HEK293 (cell line): ENCODE measurements at regions not wholly inside any gene's neighbourhood (a gene's known extent, or its start where the extent isn't known, plus 50 kb on each side); places are given as distances from the start of the nearest gene placed in this dataset.

ENCODE experiments used
- GLI2 ChIP-seq: fragments of 450-650 bp; formaldehyde crosslinking; IDR thresholded peaks from 2 replicates; pipeline ENCODE4; 2017; ENCODE audit warnings: missing biosample characterization, missing genetic modification characterization, low read depth, borderline replicate concordance
- KLF9 ChIP-seq: fragments of 450-650 bp; formaldehyde crosslinking; IDR thresholded peaks from 2 replicates; pipeline ENCODE4 v1.5.1; 2016; ENCODE audit warnings: missing biosample characterization, missing genetic modification characterization, low read depth
- MYNN ChIP-seq: fragments of 450-650 bp; formaldehyde crosslinking; IDR thresholded peaks from 2 replicates; pipeline ENCODE4 v1.5.1; 2016; ENCODE audit warnings: missing biosample characterization, missing genetic modification characterization, borderline replicate concordance
- MZF1 ChIP-seq: fragments of 450-650 bp; formaldehyde crosslinking; IDR thresholded peaks from 2 replicates; pipeline ENCODE4 v1.5.1; 2017; ENCODE audit warnings: missing biosample characterization, missing genetic modification characterization, borderline replicate concordance
- PRDM1 ChIP-seq: fragments of 450-650 bp; formaldehyde crosslinking; IDR thresholded peaks from 2 replicates; pipeline ENCODE4; 2016; ENCODE audit warnings: missing biosample characterization, missing genetic modification characterization
- SCRT1 ChIP-seq: fragments of 450-650 bp; formaldehyde crosslinking; IDR thresholded peaks from 2 replicates; pipeline ENCODE4 v1.5.1; 2016; ENCODE audit warnings: missing biosample characterization, missing genetic modification characterization, borderline replicate concordance
- YY1 ChIP-seq: fragments of 450-650 bp; formaldehyde crosslinking; IDR thresholded peaks from 2 replicates; pipeline ENCODE4 v1.5.1; 2018; ENCODE audit warnings: missing biosample characterization, missing genetic modification characterization
- ZBTB20 ChIP-seq: fragments of 450-650 bp; formaldehyde crosslinking; IDR thresholded peaks from 2 replicates; pipeline ENCODE4 v1.5.1; 2016; ENCODE audit warnings: missing biosample characterization, missing genetic modification characterization
- ZNF19 ChIP-seq: fragments of 450-650 bp; formaldehyde crosslinking; IDR thresholded peaks from 2 replicates; pipeline ENCODE4; 2016; ENCODE audit warnings: missing biosample characterization, missing genetic modification characterization, low read depth
- ZNF521 ChIP-seq: fragments of 450-650 bp; formaldehyde crosslinking; IDR thresholded peaks from 2 replicates; pipeline ENCODE4 v1.5.1; 2017; ENCODE audit warnings: missing biosample characterization, mild to moderate bottlenecking, missing genetic modification characterization
- ZNF664 ChIP-seq: fragments of 450-650 bp; formaldehyde crosslinking; IDR thresholded peaks from 2 replicates; pipeline ENCODE4 v1.5.1; 2016; ENCODE audit warnings: missing biosample characterization, missing genetic modification characterization
- TF ChIP-seq, protein P1 (sequence below): fragments of 450-650 bp; formaldehyde crosslinking; IDR thresholded peaks from 2 replicates; pipeline ENCODE4 v1.5.1; 2016; ENCODE audit warnings: missing biosample characterization, missing genetic modification characterization
- TF ChIP-seq, protein P2 (sequence below): fragments of 450-650 bp; formaldehyde crosslinking; conservative IDR thresholded peaks from 2 replicates; pipeline ENCODE4 v1.5.1; 2016; ENCODE audit warnings: low read depth, missing biosample characterization, missing genetic modification characterization
- TF ChIP-seq, protein P3 (sequence below): fragments of 450-650 bp; formaldehyde crosslinking; IDR thresholded peaks from 2 replicates; pipeline ENCODE4 v1.5.1; 2016; ENCODE audit warnings: missing biosample characterization, missing genetic modification characterization

DNA sequence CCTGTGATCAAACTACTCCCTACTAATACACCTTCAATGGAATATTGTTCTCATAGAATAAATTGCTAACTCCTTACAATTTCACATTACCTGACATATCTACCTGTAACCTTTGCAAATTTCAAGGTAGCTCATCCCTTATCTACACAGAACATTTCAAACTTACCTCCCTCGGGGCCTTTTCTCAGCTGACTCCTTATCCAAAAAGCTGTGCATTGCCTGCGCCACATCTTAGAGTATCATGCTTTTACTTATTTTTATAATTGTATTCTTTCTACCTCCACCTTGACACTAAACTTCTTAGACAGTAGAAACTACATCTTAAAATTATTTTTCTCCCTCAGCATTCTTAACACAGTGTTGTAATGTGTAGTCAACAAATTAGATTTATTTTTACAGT lies 198.5 kb downstream of the FBXO8 start:
- no peak for TF ChIP-seq YY1
- TF ChIP-seq ZBTB20 (tag by site-specific recombination), result no peak
- no peak for TF ChIP-seq MYNN (tag by site-specific recombination)
- TF ChIP-seq, protein P1, sequence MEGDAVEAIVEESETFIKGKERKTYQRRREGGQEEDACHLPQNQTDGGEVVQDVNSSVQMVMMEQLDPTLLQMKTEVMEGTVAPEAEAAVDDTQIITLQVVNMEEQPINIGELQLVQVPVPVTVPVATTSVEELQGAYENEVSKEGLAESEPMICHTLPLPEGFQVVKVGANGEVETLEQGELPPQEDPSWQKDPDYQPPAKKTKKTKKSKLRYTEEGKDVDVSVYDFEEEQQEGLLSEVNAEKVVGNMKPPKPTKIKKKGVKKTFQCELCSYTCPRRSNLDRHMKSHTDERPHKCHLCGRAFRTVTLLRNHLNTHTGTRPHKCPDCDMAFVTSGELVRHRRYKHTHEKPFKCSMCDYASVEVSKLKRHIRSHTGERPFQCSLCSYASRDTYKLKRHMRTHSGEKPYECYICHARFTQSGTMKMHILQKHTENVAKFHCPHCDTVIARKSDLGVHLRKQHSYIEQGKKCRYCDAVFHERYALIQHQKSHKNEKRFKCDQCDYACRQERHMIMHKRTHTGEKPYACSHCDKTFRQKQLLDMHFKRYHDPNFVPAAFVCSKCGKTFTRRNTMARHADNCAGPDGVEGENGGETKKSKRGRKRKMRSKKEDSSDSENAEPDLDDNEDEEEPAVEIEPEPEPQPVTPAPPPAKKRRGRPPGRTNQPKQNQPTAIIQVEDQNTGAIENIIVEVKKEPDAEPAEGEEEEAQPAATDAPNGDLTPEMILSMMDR (tag by site-specific recombination), result no peak
- no peak for TF ChIP-seq ZNF664 (tag by site-specific recombination)
- TF ChIP-seq ZNF521, result no peak
- no peak for TF ChIP-seq GLI2 (tag by site-specific recombination)
- TF ChIP-seq MZF1 (tag by site-specific recombination), result no peak
- TF ChIP-seq, protein P2, sequence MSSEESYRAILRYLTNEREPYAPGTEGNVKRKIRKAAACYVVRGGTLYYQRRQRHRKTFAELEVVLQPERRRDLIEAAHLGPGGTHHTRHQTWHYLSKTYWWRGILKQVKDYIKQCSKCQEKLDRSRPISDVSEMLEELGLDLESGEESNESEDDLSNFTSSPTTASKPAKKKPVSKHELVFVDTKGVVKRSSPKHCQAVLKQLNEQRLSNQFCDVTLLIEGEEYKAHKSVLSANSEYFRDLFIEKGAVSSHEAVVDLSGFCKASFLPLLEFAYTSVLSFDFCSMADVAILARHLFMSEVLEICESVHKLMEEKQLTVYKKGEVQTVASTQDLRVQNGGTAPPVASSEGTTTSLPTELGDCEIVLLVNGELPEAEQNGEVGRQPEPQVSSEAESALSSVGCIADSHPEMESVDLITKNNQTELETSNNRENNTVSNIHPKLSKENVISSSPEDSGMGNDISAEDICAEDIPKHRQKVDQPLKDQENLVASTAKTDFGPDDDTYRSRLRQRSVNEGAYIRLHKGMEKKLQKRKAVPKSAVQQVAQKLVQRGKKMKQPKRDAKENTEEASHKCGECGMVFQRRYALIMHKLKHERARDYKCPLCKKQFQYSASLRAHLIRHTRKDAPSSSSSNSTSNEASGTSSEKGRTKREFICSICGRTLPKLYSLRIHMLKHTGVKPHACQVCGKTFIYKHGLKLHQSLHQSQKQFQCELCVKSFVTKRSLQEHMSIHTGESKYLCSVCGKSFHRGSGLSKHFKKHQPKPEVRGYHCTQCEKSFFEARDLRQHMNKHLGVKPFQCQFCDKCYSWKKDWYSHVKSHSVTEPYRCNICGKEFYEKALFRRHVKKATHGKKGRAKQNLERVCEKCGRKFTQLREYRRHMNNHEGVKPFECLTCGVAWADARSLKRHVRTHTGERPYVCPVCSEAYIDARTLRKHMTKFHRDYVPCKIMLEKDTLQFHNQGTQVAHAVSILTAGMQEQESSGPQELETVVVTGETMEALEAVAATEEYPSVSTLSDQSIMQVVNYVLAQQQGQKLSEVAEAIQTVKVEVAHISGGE (tag by site-specific recombination), result no peak
- TF ChIP-seq KLF9 (tag by site-specific recombination), result no peak
- no peak for TF ChIP-seq ZNF19 (tag by site-specific recombination)
- TF ChIP-seq PRDM1 (tag by site-specific recombination), result no peak
- TF ChIP-seq, protein P3, sequence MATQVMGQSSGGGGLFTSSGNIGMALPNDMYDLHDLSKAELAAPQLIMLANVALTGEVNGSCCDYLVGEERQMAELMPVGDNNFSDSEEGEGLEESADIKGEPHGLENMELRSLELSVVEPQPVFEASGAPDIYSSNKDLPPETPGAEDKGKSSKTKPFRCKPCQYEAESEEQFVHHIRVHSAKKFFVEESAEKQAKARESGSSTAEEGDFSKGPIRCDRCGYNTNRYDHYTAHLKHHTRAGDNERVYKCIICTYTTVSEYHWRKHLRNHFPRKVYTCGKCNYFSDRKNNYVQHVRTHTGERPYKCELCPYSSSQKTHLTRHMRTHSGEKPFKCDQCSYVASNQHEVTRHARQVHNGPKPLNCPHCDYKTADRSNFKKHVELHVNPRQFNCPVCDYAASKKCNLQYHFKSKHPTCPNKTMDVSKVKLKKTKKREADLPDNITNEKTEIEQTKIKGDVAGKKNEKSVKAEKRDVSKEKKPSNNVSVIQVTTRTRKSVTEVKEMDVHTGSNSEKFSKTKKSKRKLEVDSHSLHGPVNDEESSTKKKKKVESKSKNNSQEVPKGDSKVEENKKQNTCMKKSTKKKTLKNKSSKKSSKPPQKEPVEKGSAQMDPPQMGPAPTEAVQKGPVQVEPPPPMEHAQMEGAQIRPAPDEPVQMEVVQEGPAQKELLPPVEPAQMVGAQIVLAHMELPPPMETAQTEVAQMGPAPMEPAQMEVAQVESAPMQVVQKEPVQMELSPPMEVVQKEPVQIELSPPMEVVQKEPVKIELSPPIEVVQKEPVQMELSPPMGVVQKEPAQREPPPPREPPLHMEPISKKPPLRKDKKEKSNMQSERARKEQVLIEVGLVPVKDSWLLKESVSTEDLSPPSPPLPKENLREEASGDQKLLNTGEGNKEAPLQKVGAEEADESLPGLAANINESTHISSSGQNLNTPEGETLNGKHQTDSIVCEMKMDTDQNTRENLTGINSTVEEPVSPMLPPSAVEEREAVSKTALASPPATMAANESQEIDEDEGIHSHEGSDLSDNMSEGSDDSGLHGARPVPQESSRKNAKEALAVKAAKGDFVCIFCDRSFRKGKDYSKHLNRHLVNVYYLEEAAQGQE (tag by site-specific recombination), result no peak
- no peak for TF ChIP-seq SCRT1
